ENCODE measurements at regions not wholly inside any gene's neighbourhood (a gene's known extent, or its start where the extent isn't known, plus 50 kb on each side); places are given as distances from the start of the nearest gene placed in this dataset.

DNA sequence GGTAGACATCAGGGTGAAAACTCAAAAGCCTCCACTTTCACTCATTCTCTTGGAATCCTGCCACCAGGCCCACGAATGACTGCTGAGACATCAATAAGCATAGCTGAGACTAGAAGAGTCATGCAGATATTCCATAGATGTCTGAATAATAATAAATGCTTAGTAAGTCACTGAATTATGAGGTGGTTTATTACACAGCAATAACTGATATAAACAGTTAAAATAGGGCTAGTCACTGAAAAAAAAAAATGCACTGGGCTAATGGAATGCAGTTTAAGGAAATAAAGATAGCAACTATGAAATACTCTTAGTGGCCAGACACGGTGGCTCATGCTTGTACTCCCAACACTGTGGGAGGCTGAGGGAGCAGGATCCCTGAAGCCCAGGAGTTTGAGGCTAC is 262.8 kb upstream of the CDH6 start:
- no peaks in the 10 kb centered on the region for H3K4me1 Mint-ChIP-seq
- TF ChIP-seq, protein P1, sequence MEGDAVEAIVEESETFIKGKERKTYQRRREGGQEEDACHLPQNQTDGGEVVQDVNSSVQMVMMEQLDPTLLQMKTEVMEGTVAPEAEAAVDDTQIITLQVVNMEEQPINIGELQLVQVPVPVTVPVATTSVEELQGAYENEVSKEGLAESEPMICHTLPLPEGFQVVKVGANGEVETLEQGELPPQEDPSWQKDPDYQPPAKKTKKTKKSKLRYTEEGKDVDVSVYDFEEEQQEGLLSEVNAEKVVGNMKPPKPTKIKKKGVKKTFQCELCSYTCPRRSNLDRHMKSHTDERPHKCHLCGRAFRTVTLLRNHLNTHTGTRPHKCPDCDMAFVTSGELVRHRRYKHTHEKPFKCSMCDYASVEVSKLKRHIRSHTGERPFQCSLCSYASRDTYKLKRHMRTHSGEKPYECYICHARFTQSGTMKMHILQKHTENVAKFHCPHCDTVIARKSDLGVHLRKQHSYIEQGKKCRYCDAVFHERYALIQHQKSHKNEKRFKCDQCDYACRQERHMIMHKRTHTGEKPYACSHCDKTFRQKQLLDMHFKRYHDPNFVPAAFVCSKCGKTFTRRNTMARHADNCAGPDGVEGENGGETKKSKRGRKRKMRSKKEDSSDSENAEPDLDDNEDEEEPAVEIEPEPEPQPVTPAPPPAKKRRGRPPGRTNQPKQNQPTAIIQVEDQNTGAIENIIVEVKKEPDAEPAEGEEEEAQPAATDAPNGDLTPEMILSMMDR (IDR thresholded peaks at IDR 0.05) = no peak
- H3K4me3 Mint-ChIP-seq = no peak overlapping the region
- DNase-seq (no peak), ATAC-seq (no peak)
- H3K4me3 ChIP-seq (ENCODE audit: low read length) = no peak overlapping the region
- H3K36me3 ChIP-seq (ENCODE audit: control insufficient read depth, insufficient read depth, low read length) = no peaks in the 10 kb centered on the region
- no peaks in the 10 kb centered on the region for H3K9me3 ChIP-seq (ENCODE audit: control insufficient read depth, insufficient read depth, low read length)
- H3K27me3 ChIP-seq (ENCODE audit: control insufficient read depth, insufficient read depth, low read length) = no peaks in the 10 kb centered on the region
- H3K27ac ChIP-seq (ENCODE audit: low read length) = no peak overlapping the region
- H3K27ac Mint-ChIP-seq = no peak overlapping the region
- no peaks in the 10 kb centered on the region for H3K27me3 Mint-ChIP-seq (ENCODE audit: low read depth in 2 of 2)
- H3K36me3 Mint-ChIP-seq = no peaks in the 10 kb centered on the region
- no peaks in the 10 kb centered on the region for H3K4me1 ChIP-seq (ENCODE audit: control insufficient read depth, insufficient read depth, low read length)
- intact Hi-C loops (cut with micrococcal nuclease) = no loop called here
- H3K9me3 Mint-ChIP-seq = peaks cover 17 to 21% of the 10 kb centered on the region in 2 donors
- WGBS (ENCODE audit: insufficient coverage) = 78% methylated on average over 2 of the region's 2 CpGs

DNA sequence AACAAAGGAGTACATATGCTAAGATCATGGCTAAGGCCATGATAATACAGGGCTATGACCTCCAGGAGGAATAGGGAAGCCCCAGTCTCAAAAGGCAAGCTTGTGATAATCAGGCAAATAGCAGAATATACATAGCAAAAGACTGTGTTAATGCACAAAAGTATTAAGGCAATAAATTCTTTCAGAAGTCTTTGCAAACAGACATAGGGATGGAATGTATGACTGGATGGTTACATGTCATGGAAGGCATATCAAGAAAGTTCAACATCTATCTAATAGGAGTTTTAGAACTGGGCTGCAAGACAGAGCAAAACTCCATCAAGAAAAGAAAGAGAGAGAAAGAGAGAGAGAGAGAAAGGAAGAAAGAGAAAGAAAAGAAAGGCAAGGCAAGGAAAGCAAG is 264.5 kb upstream of the CDH6 start:
- intact Hi-C loops (cut with micrococcal nuclease) = no loop called here
- no peak overlapping the region for H3K4me3 Mint-ChIP-seq
- DNase-seq (no peak), ATAC-seq (no peak)
- peaks cover 18 to 25% of the 10 kb centered on the region in 2 donors for H3K9me3 Mint-ChIP-seq
- no peaks in the 10 kb centered on the region for H3K36me3 Mint-ChIP-seq
- Histone ChIP-seq H3K27ac (ENCODE audit: low read length) (no peak overlapping the region), H3K9me3 (ENCODE audit: control insufficient read depth, insufficient read depth, low read length) (no peaks in the 10 kb centered on the region), H3K4me3 (ENCODE audit: low read length) (no peak overlapping the region), H3K36me3 (ENCODE audit: control insufficient read depth, insufficient read depth, low read length) (no peaks in the 10 kb centered on the region), H3K27me3 (ENCODE audit: control insufficient read depth, insufficient read depth, low read length) (no peaks in the 10 kb centered on the region), H3K4me1 (ENCODE audit: control insufficient read depth, insufficient read depth, low read length) (no peaks in the 10 kb centered on the region)
- H3K4me1 Mint-ChIP-seq = no peaks in the 10 kb centered on the region
- no peaks in the 10 kb centered on the region for H3K27me3 Mint-ChIP-seq (ENCODE audit: low read depth in 2 of 2)
- H3K27ac Mint-ChIP-seq = no peak overlapping the region
- TF ChIP-seq, protein P1 (IDR thresholded peaks at IDR 0.05) = no peak

DNA sequence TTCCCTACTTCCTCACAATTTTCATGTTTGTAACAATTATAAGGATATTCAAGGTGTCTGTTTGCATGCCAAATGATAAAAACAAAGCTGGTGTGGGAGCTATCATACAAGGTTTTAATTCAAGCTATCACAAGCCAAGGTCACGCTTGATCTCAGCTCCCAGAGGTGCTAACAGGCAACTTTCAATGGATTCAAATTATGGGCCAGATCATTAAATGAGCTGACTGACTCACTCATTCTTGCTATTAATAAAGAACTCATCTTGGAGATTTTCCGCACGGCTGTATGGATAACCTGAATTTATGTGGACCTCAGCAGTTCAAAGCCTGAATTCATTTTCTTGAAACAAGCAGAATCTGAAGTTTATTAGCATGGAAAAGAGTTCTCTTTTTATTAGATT is 267.3 kb upstream of the CDH6 start:
- no peaks in the 10 kb centered on the region for H3K9me3 ChIP-seq (ENCODE audit: control insufficient read depth, insufficient read depth, low read length)

DNA sequence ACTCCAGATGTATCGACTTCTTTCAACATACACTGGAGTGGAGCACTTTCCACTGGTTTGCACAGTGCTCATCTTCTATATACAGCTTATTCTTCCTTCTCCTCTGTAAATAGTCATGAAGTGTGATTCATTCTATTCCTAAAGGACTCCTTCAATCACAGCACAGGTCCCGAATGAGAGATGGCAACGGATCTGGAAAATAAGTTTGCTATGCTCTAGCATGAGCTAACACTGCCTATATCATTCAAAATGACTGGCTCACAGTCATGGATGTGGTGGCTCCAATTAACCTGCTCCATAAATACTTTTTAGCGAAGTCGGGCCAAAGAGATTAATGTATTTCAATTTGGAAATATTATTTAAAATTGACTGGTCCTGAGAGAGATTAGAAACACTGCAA is 272.1 kb upstream of the CDH6 start:
- TF ChIP-seq, protein P1 (IDR thresholded peaks at IDR 0.05) = no peak
- intact Hi-C loops (cut with micrococcal nuclease) = no loop called here
- no peak overlapping the region for H3K27ac Mint-ChIP-seq
- no peaks in the 10 kb centered on the region for H3K27me3 Mint-ChIP-seq (ENCODE audit: low read depth in 2 of 2)
- H3K9me3 Mint-ChIP-seq = peaks cover 16 to 19% of the 10 kb centered on the region in 2 donors
- H3K9me3 ChIP-seq (ENCODE audit: control insufficient read depth, insufficient read depth, low read length) = no peaks in the 10 kb centered on the region
- H3K36me3 Mint-ChIP-seq = no peaks in the 10 kb centered on the region
- no peaks in the 10 kb centered on the region for H3K4me1 ChIP-seq (ENCODE audit: control insufficient read depth, insufficient read depth, low read length)
- WGBS (ENCODE audit: insufficient coverage) = 94% methylated on average over 3 of the region's 5 CpGs
- no peaks in the 10 kb centered on the region for H3K27me3 ChIP-seq (ENCODE audit: control insufficient read depth, insufficient read depth, low read length)
- no peaks in the 10 kb centered on the region for H3K36me3 ChIP-seq (ENCODE audit: control insufficient read depth, insufficient read depth, low read length)
- H3K4me1 Mint-ChIP-seq = no peaks in the 10 kb centered on the region
- H3K4me3 Mint-ChIP-seq = no peak overlapping the region
- H3K4me3 ChIP-seq (ENCODE audit: low read length) = no peak overlapping the region
- ATAC-seq = no peak
- no peak overlapping the region for H3K27ac ChIP-seq (ENCODE audit: low read length)
- no peak for DNase-seq

More for the DNA sequence above, 267.3 kb upstream of the CDH6 start:
- TF ChIP-seq, protein P1 (IDR thresholded peaks at IDR 0.05) = no peak
- H3K4me3 ChIP-seq (ENCODE audit: low read length) = no peak overlapping the region
- WGBS (ENCODE audit: insufficient coverage) = 92% methylated on average over 3 of the region's 3 CpGs
- no peak for ATAC-seq
- Mint-ChIP-seq H3K27ac (no peak overlapping the region), H3K4me1 (no peaks in the 10 kb centered on the region), H3K4me3 (no peak overlapping the region), H3K27me3 (ENCODE audit: low read depth in 2 of 2) (no peaks in the 10 kb centered on the region), H3K9me3 (peaks cover 24 to 25% of the 10 kb centered on the region in 2 donors), H3K36me3 (no peaks in the 10 kb centered on the region)
- DNase-seq = no peak
- H3K27ac ChIP-seq (ENCODE audit: low read length) = no peak overlapping the region
- H3K27me3 ChIP-seq (ENCODE audit: control insufficient read depth, insufficient read depth, low read length) = no peaks in the 10 kb centered on the region
- intact Hi-C loops (cut with micrococcal nuclease) = no loop called here
- H3K4me1 ChIP-seq (ENCODE audit: control insufficient read depth, insufficient read depth, low read length) = no peaks in the 10 kb centered on the region
- no peaks in the 10 kb centered on the region for H3K36me3 ChIP-seq (ENCODE audit: control insufficient read depth, insufficient read depth, low read length)
